ENCODE measurements at regions not wholly inside any gene's neighbourhood (a gene's known extent, or its start where the extent isn't known, plus 50 kb on each side); places are given as distances from the start of the nearest gene placed in this dataset.

DNA sequence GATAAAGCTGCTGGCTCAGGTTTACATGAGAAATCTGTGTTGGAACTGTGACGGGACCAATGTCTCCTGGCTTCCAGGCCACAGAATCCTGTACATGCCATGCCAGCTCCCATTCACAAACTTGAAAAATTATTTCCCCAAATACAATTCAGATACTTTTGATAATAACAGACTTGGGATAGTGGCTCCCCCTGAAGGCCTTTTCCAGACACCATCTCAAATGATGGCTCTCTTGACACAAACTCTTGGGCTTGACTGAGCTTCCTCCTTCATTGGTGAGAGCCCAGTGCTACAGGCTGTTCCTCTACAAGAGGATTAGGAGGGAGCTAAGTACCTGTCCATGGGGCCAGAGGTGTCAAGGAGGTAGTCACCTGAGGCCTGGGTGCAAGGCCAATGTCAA lies 104.7 kb upstream of the PAX6 start:
- Mint-ChIP-seq H3K36me3 (ENCODE audit: low read depth) (no peaks in the 10 kb centered on the region), H3K4me3 (no peak overlapping the region), H3K27me3 (peaks cover 5% of the 10 kb centered on the region), H3K27ac (no peak overlapping the region), H3K4me1 (ENCODE audit: low read depth) (no peaks in the 10 kb centered on the region), H3K9me3 (no peaks in the 10 kb centered on the region)
- ChIA-PET CTCF (interaction anchor here (1.5 kb wide), 1 partner anchor 42 kb away, joined by 5 read pairs; no protein-coding TSS in a partner anchor), POLR2A (no interaction called here)
- intact Hi-C loops (cut with micrococcal nuclease): no loop called here
- no peak for ATAC-seq
- no peak for DNase-seq
- no peak for TF ChIP-seq CTCF (IDR thresholded peaks at IDR 0.05)

GRCh38 chr11:31913985-31914384 lies 102.9 kb upstream of the PAX6 start:
- intact Hi-C loops (cut with micrococcal nuclease): no loop called here
- H3K4me1 Mint-ChIP-seq (ENCODE audit: low read depth): no peaks in the 10 kb centered on the region
- no peak overlapping the region for H3K27ac Mint-ChIP-seq
- H3K36me3 Mint-ChIP-seq (ENCODE audit: low read depth): no peaks in the 10 kb centered on the region
- CTCF ChIA-PET: interaction anchor here (0.9 kb wide), 1 partner anchor 272 kb away, joined by 3 read pairs; no protein-coding TSS in a partner anchor
- peaks cover 5% of the 10 kb centered on the region for H3K27me3 Mint-ChIP-seq
- no peak for ATAC-seq
- POLR2A ChIA-PET: no interaction called here
- H3K4me3 Mint-ChIP-seq: no peak overlapping the region
- H3K9me3 Mint-ChIP-seq: no peaks in the 10 kb centered on the region
- no peak for TF ChIP-seq CTCF (IDR thresholded peaks at IDR 0.05)
- no peak for DNase-seq

GRCh38 chr11:31912808-31913207 lies 101.7 kb upstream of the PAX6 start:
- Mint-ChIP-seq H3K36me3 (ENCODE audit: low read depth) (no peaks in the 10 kb centered on the region), H3K27ac (no peak overlapping the region), H3K9me3 (no peaks in the 10 kb centered on the region), H3K4me1 (ENCODE audit: low read depth) (no peaks in the 10 kb centered on the region), H3K27me3 (peaks cover 2% of the 10 kb centered on the region), H3K4me3 (no peak overlapping the region)
- TF ChIP-seq CTCF (IDR thresholded peaks at IDR 0.05): no peak
- POLR2A ChIA-PET: no interaction called here
- intact Hi-C loops (cut with micrococcal nuclease): no loop called here
- no peak for ATAC-seq
- CTCF ChIA-PET: no interaction called here
- DNase-seq: no peak

- CTCF ChIA-PET: interaction anchor here (0.7 kb wide), 2 partner anchors 96 to 933 kb away, joined by 3 read pairs; no protein-coding TSS in a partner anchor
- TF ChIP-seq CTCF (IDR thresholded peaks at IDR 0.05): no peak
Measured at GRCh38 chr11:31910950-31911576, 99.9 kb upstream of the PAX6 start.

GRCh38 chr11:31903225-31904074 lies 92.3 kb upstream of the PAX6 start:
- Mint-ChIP-seq H3K36me3 (ENCODE audit: low read depth) (no peaks in the 10 kb centered on the region), H3K27me3 (peaks cover 15% of the 10 kb centered on the region), H3K4me3 (no peak overlapping the region), H3K4me1 (ENCODE audit: low read depth) (no peaks in the 10 kb centered on the region), H3K9me3 (no peaks in the 10 kb centered on the region), H3K27ac (no peak overlapping the region)
- intact Hi-C loops (cut with micrococcal nuclease): no loop called here
- DNase-seq (no peak), ATAC-seq (no peak)
- CTCF ChIA-PET: no interaction called here
- POLR2A ChIA-PET: no interaction called here
- no peak for TF ChIP-seq CTCF (IDR thresholded peaks at IDR 0.05)

More at GRCh38 chr11:31910950-31911576, 99.9 kb upstream of the PAX6 start:
- no peak overlapping the region for H3K27ac Mint-ChIP-seq
- no peaks in the 10 kb centered on the region for H3K9me3 Mint-ChIP-seq
- no peaks in the 10 kb centered on the region for H3K36me3 Mint-ChIP-seq (ENCODE audit: low read depth)
- intact Hi-C loops (cut with micrococcal nuclease): no loop called here
- H3K27me3 Mint-ChIP-seq: peaks cover 2% of the 10 kb centered on the region
- H3K4me1 Mint-ChIP-seq (ENCODE audit: low read depth): no peaks in the 10 kb centered on the region
- no peak for DNase-seq
- no peak for ATAC-seq
- H3K4me3 Mint-ChIP-seq: no peak overlapping the region
- POLR2A ChIA-PET: no interaction called here
